ENCODE measurements at regions not wholly inside any gene's neighbourhood (a gene's known extent, or its start where the extent isn't known, plus 50 kb on each side); places are given as distances from the start of the nearest gene placed in this dataset.
A peak's percentile ranks its signal among the peaks of the same experiment; 100 is the strongest.

DNA sequence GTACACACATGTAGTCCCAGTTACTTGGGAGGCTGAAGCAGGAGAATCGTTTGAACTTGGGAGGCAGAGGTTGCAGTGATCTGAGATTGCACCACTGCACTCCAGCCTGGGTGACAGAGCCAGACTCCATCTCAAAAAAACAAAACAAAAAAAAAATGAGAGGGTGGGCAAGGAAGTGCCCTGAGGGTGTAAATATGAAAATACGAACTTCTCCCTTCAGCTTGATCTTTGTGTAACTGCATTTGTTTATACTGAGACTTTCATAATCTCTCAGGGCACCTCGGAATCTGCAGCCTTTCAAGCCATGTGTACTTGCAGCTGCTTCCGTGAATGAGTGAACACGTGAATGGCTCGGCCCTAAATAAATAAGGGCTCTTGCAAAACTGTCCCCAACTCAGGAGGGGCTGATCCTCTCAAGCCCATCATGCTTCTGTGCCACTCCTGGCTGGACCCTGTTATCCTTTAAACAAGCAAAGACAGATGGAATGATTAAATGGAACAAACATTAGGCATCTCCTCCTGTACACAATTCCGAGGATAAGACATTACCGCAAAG, 96.8 kb downstream of the BOD1L2 start:
- DNase-seq (ENCODE audit: low spot score) = no peak

DNA sequence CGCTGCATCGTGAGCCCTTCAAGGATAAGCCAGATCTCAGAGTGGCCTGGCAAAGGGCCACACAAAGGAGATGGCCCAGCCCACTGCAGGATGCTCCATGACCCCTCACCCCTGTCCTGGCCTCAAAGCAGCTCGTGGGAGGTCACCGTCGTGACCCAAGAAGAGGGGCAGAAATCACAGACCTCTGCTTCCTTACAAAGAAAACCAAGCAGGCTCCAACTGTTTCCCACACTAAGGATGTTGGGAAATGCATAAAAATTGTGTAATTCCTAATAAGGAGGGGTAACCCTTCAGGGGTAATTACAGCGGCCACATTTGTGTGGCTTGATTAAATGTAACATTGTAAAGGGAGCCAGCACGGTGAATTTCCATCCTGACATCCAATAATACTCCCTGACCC, 102.3 kb downstream of the BOD1L2 start:
- no peak for DNase-seq (ENCODE audit: low spot score)

DNA sequence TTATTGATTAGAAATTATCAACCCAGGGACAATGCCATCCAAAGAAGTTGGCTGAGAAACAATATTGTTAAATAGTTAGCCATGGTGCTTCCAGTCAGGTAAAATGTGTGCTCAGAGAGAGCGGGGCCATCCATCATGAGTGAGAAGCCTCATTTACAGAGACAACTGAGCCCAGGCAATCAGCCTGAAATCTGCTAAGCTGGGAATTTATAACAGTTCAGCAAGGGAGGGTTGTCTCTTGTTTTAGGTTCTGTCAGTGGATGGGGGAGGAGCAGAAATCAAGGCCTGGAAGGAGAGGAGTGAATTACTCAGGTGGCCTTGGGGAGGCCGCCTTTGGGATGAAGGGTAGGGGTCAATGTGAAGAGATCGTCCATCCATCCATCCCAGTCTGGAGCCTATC, 102.5 kb upstream of the ST8SIA3 start:
- no peak for DNase-seq (ENCODE audit: low spot score)

DNA sequence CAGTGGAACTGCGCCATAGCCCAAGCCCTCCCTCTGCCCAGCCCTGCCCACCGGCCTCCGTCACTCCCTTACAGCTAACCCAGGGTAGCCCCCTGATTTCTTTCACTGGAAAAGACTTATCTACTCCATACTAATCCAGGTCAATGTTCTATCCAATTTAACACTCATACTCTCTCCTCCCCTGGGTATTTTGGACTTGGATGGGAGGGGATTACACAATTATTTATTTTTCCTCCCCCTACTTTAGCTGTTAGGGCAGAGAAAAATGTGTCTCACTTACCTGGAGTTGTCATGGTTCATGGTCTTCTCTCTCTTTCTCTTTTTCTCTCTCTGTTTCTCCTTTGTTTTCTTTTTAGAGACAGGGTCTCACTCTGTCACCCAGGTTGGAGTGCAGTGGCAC, 100.6 kb upstream of the ST8SIA3 start:
- DNase-seq (ENCODE audit: low spot score) = no peak

DNA sequence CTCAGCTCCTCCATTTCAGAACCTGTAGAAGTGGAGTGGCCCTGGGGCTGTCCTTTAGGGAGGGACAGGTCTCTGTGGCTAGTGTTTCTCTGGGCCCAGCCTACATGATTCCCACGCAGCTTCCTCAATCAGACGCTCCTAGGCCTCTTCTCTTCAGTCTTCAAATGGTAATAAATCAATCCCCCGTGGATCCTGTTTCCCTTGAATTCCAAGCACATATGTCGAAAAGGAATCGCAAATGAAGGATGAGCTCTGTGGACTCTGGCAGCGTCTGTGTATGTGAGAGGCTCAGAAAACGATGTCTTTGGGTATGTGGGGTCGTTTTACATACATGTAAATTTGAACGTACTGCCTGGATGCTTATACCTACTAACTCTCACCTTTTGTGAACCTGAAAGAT, 98.5 kb upstream of the ST8SIA3 start:
- DNase-seq (ENCODE audit: low spot score) = no peak

DNA sequence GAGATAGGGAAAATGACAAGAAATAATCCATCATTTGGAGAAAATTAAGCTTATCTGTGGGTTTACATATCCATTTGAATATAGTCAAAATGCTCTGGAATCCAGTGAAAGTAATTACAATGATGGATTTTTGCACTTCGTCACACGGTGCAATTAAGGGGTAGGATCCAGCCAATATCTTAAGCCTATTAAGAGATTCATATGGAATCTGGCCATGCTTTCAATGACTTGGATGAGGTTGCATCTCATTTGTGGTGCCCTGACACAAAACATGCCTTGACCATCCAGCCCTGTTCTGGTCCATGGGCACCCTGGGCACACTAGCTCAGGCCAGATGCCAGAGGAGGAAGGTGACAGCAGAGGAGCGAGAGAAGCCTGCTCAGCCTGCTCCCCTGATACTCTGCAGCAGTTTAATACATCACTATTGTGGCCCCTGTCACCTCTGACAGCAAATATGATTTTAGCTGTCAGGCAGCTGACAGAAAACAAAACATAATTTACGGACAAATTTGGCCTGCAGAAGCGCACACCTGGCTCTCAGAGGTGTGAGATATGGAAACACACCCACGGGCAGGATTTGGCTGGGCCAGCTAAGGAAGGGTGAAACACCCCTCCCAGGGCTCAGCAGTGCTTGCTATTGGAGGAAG, 94.1 kb upstream of the ST8SIA3 start:
- peak; percentile 71 for DNase-seq (ENCODE audit: low spot score)

DNA sequence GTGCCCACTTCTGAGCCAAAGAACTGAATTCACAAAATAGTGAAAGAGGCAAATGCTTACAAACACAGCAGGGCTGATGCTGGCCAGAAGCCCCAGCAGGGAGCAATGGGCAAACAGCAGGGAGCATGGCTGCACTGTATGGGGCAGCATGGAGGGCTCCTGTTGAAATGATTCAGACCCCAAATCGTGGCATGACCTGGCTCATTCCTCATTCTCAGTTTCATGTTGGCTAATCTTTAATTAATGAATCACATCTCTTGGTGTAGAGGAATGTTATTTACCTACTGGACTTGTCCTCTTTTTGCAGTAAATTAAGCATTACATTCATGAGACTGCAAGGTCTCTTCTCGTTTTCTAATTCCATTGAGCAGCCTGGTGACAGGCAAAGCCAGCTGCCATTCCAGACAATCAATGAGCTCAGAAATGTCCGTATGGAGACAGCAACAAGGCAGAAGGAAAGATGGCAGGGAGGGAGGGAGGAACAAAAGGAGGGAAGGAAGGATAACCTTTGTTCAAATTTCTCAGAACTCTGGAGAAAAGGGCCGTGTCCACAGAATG, 84.9 kb upstream of the ST8SIA3 start:
- DNase-seq (ENCODE audit: low spot score) = no peak

DNA sequence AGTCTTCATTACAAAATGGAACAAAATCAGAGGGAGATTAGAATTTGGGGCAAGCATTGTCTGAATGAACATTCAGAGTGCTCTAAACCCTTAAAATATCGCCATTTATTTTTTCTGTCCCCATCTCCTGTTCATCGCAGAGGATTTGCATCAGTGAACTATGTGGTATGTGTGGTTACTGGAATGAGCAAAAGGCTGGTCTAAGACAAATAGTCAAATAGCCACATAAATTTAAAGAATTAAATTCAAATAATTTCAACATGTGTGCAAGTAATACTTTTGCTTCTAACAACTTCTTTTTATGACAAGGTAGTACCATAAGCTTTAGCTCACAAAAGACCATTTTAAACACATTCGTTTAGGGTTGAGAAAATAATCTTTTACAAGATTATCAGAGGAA, 82.6 kb upstream of the ST8SIA3 start:
- DNase-seq (ENCODE audit: low spot score) = no peak

DNA sequence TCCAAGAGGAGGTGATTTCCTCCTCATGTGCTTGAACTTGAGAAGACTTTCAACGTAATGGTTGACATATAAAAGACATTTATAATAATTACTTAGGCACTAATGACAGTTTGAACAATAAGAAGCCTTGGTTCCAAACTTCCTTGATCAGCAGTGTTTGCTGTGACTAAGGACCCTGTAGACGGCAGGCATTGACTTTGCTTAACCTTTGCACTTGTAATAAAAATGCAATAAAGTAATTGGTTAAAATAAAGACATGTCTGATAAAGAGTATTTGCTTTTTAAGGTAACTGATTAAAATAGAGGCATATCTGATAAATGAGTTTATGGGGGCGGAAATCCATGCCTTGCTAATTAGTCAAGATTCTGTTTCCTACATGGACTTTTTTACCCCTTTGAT, 82.2 kb upstream of the ST8SIA3 start:
- DNase-seq (ENCODE audit: low spot score) = no peak

DNA sequence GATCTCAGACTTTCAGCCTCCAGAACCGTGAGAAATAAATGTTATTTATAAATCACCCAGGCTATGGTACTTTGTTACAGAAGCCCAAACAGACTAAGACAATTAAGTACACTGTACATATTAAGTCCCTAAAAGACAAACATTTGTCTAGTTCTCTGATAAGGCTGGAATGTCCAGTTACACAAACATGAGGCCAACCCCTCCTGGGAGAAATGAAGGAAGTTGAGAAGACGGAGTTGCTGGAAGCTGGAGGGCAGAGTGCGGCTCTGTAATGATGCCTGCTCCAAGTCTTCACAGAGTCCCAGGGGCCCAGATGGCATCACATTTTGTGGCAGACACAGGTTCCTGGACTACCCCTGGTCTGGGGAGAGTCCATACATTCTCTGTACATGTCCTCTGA, 79.2 kb upstream of the ST8SIA3 start:
- DNase-seq (ENCODE audit: low spot score) = no peak

DNA sequence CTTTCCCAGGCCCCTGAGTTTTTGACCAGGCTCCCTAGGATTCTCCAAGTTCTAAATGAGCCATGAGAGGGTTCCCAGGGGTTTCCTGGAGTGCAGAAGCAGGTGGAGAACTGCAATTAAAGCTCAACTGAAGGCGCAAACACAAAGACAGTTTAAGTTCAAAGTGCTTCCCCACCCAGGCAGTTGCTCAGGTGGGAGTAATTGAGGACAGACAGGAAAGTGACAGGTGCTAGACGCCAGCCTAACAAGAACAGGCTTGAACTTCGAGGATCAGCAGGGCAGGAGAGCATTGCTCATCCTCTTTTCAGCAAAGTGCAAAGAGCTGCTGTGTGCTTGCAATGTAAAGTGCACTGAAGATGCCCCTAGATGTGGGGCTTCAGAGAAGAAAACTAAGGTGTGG, 77.2 kb upstream of the ST8SIA3 start:
- DNase-seq (ENCODE audit: low spot score) = no peak

DNA sequence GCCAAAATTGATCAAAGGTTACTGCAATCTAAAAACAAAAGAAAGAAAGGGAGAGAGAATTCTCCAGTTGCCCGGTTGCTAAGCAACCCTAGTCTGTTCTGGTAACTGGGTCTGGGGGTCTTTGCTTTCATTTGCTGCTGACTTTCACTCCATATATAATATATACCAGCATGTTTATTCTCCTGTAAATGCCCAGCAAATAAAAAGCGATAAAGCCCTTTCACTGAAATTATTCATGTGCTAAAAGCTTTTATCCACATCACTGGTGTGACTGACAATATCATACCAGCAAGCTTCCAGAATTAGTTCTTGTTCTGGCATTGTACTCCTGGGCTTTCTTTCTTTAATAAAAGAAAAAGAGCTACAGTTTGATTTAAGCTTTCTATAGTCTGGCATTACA, 75.5 kb upstream of the ST8SIA3 start:
- DNase-seq (ENCODE audit: low spot score) = no peak

DNA sequence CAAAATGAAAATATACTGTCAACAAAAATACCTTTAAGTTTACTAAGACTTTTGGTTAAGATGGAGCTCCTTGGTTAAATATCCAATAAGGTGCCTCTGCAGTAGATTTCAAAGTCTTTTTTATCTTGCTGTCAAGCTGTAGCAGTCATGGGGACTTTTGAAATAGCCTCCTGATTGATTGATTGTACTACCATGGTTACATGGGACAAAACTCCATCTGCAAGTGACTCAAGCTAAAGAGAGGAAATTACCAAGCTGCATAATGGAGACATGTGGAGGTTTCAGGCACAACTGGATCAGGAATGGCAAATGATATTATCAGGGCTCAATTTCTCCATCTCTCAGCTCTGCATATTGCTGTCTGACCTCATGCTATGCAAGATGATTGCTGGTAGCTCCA, 73.4 kb upstream of the ST8SIA3 start:
- DNase-seq (ENCODE audit: low spot score) = no peak

DNA sequence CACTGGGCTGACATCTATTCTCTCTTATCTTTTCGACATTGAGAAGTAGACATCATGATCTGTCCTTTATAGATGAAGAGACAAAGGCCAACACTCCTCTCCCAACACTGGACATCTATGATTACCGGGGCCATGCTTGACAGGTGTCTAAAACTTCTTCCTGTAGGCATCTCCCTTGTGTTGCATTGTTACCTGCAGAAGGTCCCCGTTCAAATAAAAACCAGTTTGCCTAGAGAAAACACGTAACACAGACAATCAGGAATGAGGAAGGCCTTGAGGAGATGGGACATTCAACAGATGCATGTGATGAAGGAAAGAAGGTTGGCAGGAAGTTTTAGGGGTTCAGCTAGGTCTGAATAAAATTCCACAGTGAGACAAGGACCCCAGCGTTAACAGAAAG, 70.8 kb upstream of the ST8SIA3 start:
- no peak for DNase-seq (ENCODE audit: low spot score)

DNA sequence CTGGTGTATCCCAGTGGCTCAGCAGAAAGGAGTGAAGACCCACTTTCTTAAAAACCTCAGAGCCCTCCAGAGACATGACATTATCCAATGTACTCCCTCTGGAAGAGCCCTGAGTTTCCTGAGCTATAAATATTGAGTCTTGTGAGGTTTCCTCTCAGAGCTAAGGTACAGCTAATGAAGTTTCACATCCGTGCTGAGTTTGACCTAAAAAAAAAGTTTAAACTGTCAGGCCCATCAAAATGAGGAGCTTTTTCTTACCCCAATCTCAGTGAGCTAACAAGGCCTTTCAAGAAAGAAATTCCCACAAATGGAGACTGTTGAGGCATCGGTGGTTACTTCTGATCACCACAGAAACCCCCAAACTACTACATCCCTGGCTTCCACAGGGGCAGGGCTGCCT, 65.4 kb upstream of the ST8SIA3 start:
- DNase-seq (ENCODE audit: low spot score) = no peak

DNA sequence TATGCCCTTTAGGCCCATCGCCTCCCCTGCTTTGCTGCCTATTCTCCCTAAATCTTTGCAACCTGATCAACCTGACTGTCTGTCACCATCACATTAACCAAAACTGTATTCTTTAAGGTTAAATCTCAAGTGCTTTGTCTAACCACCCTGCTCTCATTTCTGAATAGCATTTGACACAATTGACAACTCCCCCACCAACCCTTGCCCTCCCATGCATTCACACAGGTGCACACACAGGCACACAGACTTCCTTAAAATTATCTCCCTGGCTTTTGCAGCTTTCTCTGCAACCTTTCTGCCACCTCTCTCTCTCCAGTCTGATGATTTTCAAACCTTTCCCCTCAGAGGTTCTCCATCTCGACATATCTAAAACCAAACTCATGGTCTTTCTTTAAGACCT, 64.6 kb upstream of the ST8SIA3 start:
- no peak for DNase-seq (ENCODE audit: low spot score)

DNA sequence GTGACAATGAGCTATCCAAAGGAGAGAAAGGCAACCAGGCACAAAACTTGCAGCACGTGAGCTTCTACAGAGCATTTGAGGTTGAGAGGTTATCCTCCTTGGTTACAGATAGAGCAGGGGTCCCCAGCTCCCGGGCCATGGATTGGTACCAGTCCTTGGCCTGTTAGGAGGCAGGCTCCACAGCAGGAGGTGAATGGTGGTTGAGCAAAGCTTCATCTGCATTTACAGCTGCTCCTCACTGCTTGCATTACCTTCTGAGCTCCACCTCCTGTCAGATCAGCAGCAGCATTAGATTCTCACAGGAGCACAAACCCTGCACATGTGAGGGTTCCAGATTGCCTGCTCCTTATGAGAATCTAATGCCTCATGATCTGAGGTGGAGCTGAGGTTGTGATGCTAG, 57.8 kb upstream of the ST8SIA3 start:
- DNase-seq (ENCODE audit: low spot score) = no peak

DNA sequence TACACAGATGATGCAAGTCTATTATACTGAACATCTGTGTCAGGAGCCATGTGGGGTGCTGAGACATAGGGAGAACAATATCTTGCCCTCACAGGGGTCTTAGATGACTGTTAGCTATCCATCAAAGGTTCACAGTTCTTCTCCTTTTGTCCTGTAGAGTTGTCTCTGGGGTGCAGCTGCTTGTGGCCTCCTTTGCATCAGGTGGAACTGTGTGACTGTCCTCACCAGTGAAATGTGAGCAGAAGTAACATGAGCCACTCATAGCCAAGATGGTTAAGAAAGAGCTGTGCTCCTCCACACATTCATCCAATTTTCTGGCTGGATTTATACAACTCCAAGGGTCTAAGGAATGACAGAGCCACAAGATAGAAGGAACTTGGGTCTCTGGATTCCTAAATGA, 56.0 kb upstream of the ST8SIA3 start:
- no peak for DNase-seq (ENCODE audit: low spot score)

DNA sequence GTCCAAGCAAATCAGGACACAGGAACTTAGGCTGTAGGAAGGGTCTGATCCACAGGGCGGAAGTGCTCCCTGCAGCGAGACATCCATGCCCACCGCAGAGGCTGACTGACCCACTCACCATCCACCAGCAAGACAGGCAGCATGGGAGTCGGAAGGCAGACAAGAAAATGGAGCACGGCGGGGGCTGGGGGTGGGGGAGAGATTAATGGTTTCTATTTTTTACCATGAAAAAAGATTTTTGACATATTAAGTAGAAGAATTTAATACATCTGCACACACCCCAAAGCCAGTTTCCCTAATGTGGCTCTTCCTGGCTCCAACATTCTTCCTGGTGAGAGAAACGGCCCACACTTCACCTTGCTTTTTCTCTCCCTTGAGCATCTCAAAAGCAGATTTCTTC, 55.1 kb upstream of the ST8SIA3 start:
- no peak for DNase-seq (ENCODE audit: low spot score)

DNA sequence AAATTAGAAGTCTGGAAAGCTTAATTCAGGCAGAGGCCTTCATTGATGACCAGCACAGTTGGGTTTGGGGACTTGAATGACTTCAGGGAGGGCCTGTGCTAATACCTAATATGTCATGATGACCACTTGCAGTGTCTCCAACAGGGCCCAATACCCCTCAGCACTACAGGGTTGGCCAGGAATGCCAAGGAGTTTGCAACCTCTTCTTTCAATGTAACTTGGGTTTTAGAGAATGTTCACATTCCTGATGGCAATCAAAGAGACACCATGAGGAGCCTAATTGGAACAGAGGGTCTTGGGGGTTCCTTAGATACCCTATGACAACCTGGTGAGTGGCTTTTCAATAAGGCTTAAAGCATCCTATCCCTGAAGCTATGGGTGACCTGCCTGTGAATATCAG, 52.4 kb upstream of the ST8SIA3 start:
- DNase-seq (ENCODE audit: low spot score) = no peak

DNA sequence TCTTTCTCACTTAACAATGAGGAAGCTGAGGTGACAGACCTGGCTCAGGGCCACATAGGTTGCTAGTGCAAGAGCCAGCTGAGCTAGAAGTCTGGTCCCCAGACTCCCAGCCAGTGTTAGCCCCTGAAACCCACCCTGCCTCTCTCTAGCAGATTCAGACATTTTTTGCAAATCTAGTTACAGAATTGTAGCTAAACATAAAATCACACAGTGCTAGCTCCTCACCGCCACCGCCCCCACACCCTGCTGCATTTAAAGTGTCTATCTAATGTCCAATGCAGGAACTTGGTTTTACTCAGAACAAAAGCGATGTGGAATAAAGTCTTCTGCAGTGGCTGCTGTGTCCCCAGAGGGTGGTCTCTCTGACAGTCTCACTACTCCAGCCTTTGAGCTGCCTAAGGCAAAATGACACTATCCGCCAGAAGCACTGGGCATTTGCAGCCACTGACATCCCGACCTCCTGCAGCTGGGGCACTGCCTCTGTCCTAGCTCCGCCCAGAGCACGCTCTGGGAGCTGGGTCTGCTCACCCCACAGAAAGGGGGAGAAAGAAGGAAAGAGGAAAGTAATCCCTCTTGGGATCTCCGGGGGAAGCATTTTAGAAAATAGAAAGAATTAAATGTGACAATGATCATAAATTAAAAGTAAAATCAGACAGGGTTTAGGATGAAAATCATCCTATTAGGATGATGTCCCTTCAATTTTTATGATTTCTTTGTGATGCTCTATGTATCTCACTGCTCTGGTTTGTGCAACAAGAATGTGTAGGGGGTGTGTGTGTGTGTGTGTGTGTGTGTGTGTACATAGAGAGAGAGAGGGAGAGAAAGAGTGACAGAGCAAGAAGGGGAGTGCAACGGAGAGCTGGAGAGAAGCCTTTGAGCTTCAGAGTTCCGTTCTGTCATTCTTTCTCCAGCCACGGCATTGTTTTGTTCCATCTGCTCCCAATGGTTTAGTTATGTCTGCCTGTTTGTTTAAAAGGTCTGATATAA, 50.5 kb upstream of the ST8SIA3 start:
- DNase-seq (ENCODE audit: low spot score) = no peak
